Heart left ventricle (tissue), 16 donors: ENCODE measurements at regions not wholly inside any gene's neighbourhood (a gene's known extent, or its start where the extent isn't known, plus 50 kb on each side); places are given as distances from the start of the nearest gene placed in this dataset.

Experiments used
- ATAC-seq, 4 donors: fragments of 200-7000 bp; cut with Tn5 transposase; one replicate each; pipeline ENCODE4 v1.9.1; 2020 to 2022; ENCODE audit warnings: moderate library complexity in 4 of 4, mild to moderate bottlenecking in 3 of 4, moderate number of reproducible peaks in 1 of 4
- DNase-seq, 5 donors: peaks; one replicate each; pipeline ENCODE4 v3.0.0-alpha.2; 2020
- H3K27ac ChIP-seq, 12 donors: fragments of 200-600 bp; sonication (generic) in 4 of 12; one replicate each; pipeline versions ENCODE4 v1.5.0 to v1.8.0; 2016 to 2022; ENCODE audit warnings: mild to moderate bottlenecking in 2 of 12
- H3K27me3 ChIP-seq, 9 donors: fragments of 200-600 bp; sonication (generic) in 2 of 9; one replicate each; pipeline versions ENCODE4 v1.5.1 to v1.8.0; 2016 to 2022; ENCODE audit warnings: mild to moderate bottlenecking in 3 of 9
- H3K36me3 ChIP-seq, 9 donors: fragments of 200-600 bp; sonication (generic) in 2 of 9; one replicate each; pipeline versions ENCODE4 v1.5.0 to v1.8.0; 2018 to 2022; ENCODE audit warnings: mild to moderate bottlenecking in 2 of 9
- H3K4me1 ChIP-seq, 12 donors: fragments of 200-600 bp; sonication (generic) in 4 of 12; one replicate each; pipeline versions ENCODE4 v1.5.0 to v1.8.0; 2016 to 2022; ENCODE audit warnings: mild to moderate bottlenecking in 3 of 12
- H3K4me3 ChIP-seq, 12 donors: fragments of 200-600 bp; sonication (generic) in 4 of 12; one replicate each; pipeline versions ENCODE4 v1.5.0 to v1.8.0; 2017 to 2022; ENCODE audit warnings: mild to moderate bottlenecking in 9 of 12, moderate library complexity in 4 of 12
- H3K9me3 ChIP-seq, 12 donors: fragments of 200-600 bp; sonication (generic) in 4 of 12; one replicate each; pipeline versions ENCODE4 v1.5.0 to v1.8.0; 2016 to 2022; ENCODE audit warnings: mild to moderate bottlenecking in 1 of 12
- POLR2A ChIP-seq, 2 donors: fragments of 450-650 bp; IDR thresholded peaks; one replicate each; pipeline ENCODE4 v1.6.1; 2017; ENCODE audit warnings: antibody characterized with exemption in 2 of 2, mild to moderate bottlenecking in 2 of 2, moderate library complexity in 2 of 2
- WGBS, 4 donors: extraction: QIAGEN DNeasy Blood & Tissue Kit in 2 of 4; methylation state at CpG; one replicate each; pipeline versions ENCODE4 v1.1.5 to v1.1.7; 2013 to 2018; 5-methylcytosine and 5-hydroxymethylcytosine counted together
- intact Hi-C, 10 donors: fragments of 100-400 bp; cut with DNase I; formaldehyde crosslinking; loops; one replicate each; pipeline versions ENCODE4 v1.11.1 to v1.14.2; 2022
- TF ChIP-seq, protein P1 (sequence below), 12 donors: fragments of 200-600 bp; sonication (generic) in 4 of 12; IDR thresholded peaks; one replicate each; pipeline versions ENCODE4 v1.5.0 to v1.8.0; 2018 to 2022; ENCODE audit warnings: antibody characterized with exemption in 12 of 12, mild to moderate bottlenecking in 5 of 12
- donor health status: ischemic (EF 13 %, LVEDD 7.1; RV severe dilation, severe dysfunction).
- donor health status: healthy with polysubstance abuse.
- donor health status: DM: no; HTN: yes; CAD: no.
- donor health status: DM: no; HTN: no; CAD: no.
- donor health status: ischemic (EF 25% LVEDD 6.9; RV normal size, moderate dysfunction).
- donor health status: ischemic (EF 25% LVEDD 5.7; RV mildly dilated, moderate dysfunction).
- donor health status: healthy.
- donor health status: DM: yes; HTN: yes; CAD: no.
- donor health status: ischemic (EF 35%, LVEDD 5.7; RV mildly dilated, moderate dysfunction).
- donor health status: nonischemic (EF 11% LVEDD 7.7; RV severe dilation, severe dysfunction).
- donor health status: DM: yes; HTN: yes; CAD: no.
- donor health status: PGD.
- donor health status: ischemic (EF 29% LVEDD 5.4; RV normal size, mild dysfunction).
- donor health status: nonischemic (EF 23%, LVEDD 6.1; RV moderate dilation, normal function).

DNA sequence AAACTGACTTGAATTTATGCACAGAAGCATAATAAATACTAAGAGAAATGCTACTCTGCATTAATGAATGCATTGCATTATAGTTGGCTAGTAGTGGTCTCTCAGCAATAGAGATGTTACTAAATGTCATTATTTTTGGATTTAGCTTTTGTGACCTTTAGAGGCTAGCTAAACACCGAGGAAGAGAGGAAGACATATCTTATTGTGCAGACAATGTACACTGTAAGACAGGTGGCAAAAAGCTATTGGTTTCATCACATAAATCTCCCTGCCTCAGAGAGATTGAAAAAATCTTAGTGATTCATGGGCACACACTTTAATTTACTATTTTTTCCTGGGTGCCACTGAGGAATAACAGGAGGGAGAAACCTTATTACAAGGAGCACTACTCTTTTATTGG lies 435.9 kb downstream of the TMEM232 start:
- TF ChIP-seq POLR2A (IDR thresholded peaks at IDR 0.05), result no peak
- TF ChIP-seq, protein P1, sequence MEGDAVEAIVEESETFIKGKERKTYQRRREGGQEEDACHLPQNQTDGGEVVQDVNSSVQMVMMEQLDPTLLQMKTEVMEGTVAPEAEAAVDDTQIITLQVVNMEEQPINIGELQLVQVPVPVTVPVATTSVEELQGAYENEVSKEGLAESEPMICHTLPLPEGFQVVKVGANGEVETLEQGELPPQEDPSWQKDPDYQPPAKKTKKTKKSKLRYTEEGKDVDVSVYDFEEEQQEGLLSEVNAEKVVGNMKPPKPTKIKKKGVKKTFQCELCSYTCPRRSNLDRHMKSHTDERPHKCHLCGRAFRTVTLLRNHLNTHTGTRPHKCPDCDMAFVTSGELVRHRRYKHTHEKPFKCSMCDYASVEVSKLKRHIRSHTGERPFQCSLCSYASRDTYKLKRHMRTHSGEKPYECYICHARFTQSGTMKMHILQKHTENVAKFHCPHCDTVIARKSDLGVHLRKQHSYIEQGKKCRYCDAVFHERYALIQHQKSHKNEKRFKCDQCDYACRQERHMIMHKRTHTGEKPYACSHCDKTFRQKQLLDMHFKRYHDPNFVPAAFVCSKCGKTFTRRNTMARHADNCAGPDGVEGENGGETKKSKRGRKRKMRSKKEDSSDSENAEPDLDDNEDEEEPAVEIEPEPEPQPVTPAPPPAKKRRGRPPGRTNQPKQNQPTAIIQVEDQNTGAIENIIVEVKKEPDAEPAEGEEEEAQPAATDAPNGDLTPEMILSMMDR (IDR thresholded peaks at IDR 0.05), result no peak
- no peak overlapping the region for H3K4me3 ChIP-seq
- ATAC-seq, result no peak
- DNase-seq, result no peak
- no peaks in the 10 kb centered on the region for H3K9me3 ChIP-seq
- intact Hi-C loops, result no loop called here
- no peak overlapping the region for H3K27ac ChIP-seq
- H3K27me3 ChIP-seq, result no peaks in the 10 kb centered on the region
- WGBS, 4 donors, result 59 to 67% (median 63%) methylated on average over 1 of the region's 1 CpG
- H3K4me1 ChIP-seq, result no peaks in the 10 kb centered on the region
- H3K36me3 ChIP-seq, result no peaks in the 10 kb centered on the region

DNA sequence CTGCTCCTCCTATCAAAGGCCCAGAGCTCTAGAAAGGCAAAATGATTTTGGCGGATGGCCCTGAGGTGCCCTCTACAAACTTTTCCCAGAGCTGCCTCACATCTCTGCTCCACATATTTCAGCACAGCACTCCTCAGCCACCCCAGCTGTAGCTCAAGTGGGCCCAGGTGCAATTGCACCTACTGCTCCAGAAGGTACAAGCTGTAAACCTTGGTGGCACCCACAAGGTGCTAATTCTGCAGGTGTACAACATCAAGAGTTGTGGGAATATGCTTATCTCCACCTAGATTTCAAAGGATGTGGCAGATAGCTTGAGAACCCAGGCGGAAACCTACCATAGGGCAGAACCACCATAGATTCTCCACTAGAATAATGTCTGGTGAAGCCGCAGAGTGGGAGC lies 432.2 kb downstream of the TMEM232 start:
- no peaks in the 10 kb centered on the region for H3K9me3 ChIP-seq
- TF ChIP-seq POLR2A (IDR thresholded peaks at IDR 0.05), result no peak
- TF ChIP-seq, protein P1 (IDR thresholded peaks at IDR 0.05), result no peak
- ATAC-seq (no peak), DNase-seq (no peak)
- H3K27ac ChIP-seq, result no peak overlapping the region
- H3K27me3 ChIP-seq, result no peaks in the 10 kb centered on the region
- H3K4me1 ChIP-seq, result no peaks in the 10 kb centered on the region
- WGBS, 4 donors, result 87 to 90% (median 89%) methylated on average over 3 of the region's 3 CpGs
- H3K36me3 ChIP-seq, result no peaks in the 10 kb centered on the region
- H3K4me3 ChIP-seq, result no peak overlapping the region
- intact Hi-C loops, result no loop called here

DNA sequence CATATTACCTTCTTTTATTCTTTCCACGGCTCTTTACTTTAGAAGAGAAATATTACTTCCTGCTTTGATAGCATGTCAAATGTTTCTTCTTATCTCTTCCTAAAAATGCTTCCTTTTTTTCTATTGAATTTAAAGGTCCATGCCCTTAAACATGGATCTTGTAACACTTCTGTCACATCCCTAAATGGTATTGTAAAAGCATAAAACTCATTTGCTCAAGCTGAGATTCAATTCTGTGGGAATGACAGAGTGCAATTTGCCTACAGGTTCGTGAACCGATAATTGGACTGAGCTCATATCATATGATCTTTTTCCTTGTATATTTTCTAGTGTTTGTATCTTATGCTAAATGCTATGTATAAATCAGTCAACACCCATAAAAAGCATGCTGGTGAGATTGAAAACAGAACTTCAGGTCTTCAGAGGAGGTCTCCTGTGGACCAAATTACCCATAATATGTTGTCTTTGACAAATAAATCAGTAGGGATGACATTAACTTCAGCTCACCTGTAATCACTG lies 429.3 kb downstream of the TMEM232 start:
- H3K4me3 ChIP-seq, result no peak overlapping the region
- H3K36me3 ChIP-seq, result no peaks in the 10 kb centered on the region
- WGBS, 4 donors, result 54 to 65% (median 61%) methylated on average over 3 of the region's 3 CpGs
- no peak overlapping the region for H3K27ac ChIP-seq
- peaks cover 0 to 16% (median 7%) of the 10 kb centered on the region in 12 donors for H3K9me3 ChIP-seq
- intact Hi-C loops, result no loop called here
- H3K4me1 ChIP-seq, result no peaks in the 10 kb centered on the region
- H3K27me3 ChIP-seq, result no peaks in the 10 kb centered on the region
- ATAC-seq (no peak), DNase-seq (no peak)
- no peak for TF ChIP-seq POLR2A (IDR thresholded peaks at IDR 0.05)
- TF ChIP-seq, protein P1 (IDR thresholded peaks at IDR 0.05), result no peak

DNA sequence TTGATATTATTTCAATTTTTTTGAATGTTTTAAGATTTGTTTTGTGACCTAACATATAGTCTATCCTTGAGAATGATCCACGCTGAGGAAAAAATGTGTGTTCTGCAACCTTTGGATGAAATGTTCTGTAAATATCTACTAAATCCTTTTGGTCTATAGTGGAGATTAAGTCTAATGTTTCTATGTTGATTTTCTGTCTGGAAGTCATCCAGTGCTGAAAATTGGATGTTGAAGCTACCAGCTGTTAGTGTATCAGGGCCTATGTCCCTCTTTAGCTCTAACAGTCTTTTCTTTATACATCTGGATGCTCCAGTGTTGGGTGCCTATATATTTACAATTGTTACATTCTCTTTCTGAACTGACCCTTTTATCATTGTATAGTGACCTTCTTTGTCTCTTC lies 422.3 kb downstream of the TMEM232 start:
- Histone ChIP-seq H3K9me3 (peaks cover 0 to 29% (median 12%) of the 10 kb centered on the region in 12 donors), H3K36me3 (no peaks in the 10 kb centered on the region), H3K27me3 (no peaks in the 10 kb centered on the region), H3K4me1 (no peaks in the 10 kb centered on the region), H3K4me3 (no peak overlapping the region), H3K27ac (no peak overlapping the region)
- DNase-seq (no peak), ATAC-seq (no peak)
- intact Hi-C loops, result no loop called here
- no peak for TF ChIP-seq POLR2A (IDR thresholded peaks at IDR 0.05)
- TF ChIP-seq, protein P1 (IDR thresholded peaks at IDR 0.05), result no peak
- 66 to 81% (median 72%) methylated on average over 1 of the region's 1 CpG for WGBS, 4 donors
